WTC11 (cell line): ENCODE measurements at regions not wholly inside any gene's neighbourhood (a gene's known extent, or its start where the extent isn't known, plus 50 kb on each side); places are given as distances from the start of the nearest gene placed in this dataset.

Source experiments
- CREB1 ChIP-seq: sonication (generic); formaldehyde crosslinking; IDR thresholded peaks from 2 replicates; pipeline ENCODE4 v1.8.0; 2023; ENCODE audit warnings: mild to moderate bottlenecking, missing genetic modification reagents
- CTCF ChIP-seq: fragments of 200-600 bp; IDR thresholded peaks from 2 replicates; pipeline ENCODE4 v1.8.0; 2022; ENCODE audit warnings: antibody characterized with exemption
- ELF4 ChIP-seq: sonication (generic); formaldehyde crosslinking; IDR thresholded peaks from 2 replicates; pipeline ENCODE4 v1.8.1; 2022; ENCODE audit warnings: low read depth, mild to moderate bottlenecking, moderate library complexity, missing genetic modification reagents
- FOXP4 ChIP-seq: sonication (generic); formaldehyde crosslinking; IDR thresholded peaks from 2 replicates; pipeline ENCODE4 v1.8.0; 2022; ENCODE audit warnings: mild to moderate bottlenecking, missing genetic modification reagents
- JUN ChIP-seq: sonication (generic); formaldehyde crosslinking; IDR thresholded peaks from 2 replicates; pipeline ENCODE4 v1.8.0; 2023; ENCODE audit warnings: mild to moderate bottlenecking, missing genetic modification reagents
- NR1H2 ChIP-seq: sonication (generic); formaldehyde crosslinking; IDR thresholded peaks from 2 replicates; pipeline ENCODE4 v1.9.0; 2021; ENCODE audit warnings: mild to moderate bottlenecking, moderate library complexity, missing genetic modification reagents

GRCh38 chr17:52389632-52390031, 231.1 kb upstream of the CA10 start:
- TF ChIP-seq JUN (no peak), NR1H2 (no peak), ELF4 (CRISPR knock-in tag) (no peak), CREB1 (CRISPR knock-in tag) (no peak), FOXP4 (CRISPR knock-in tag) (no peak), CTCF (no peak)
